HCT116 (cell line): ENCODE measurements at regions not wholly inside any gene's neighbourhood (a gene's known extent, or its start where the extent isn't known, plus 50 kb on each side); places are given as distances from the start of the nearest gene placed in this dataset.

Source experiments
- ATAC-seq: fragments of 200-7000 bp; cut with Tn5 transposase; 2 replicates; pipeline ENCODE4 v1.9.1; 2020; ENCODE audit warnings: mild to moderate bottlenecking, moderate library complexity
- BruUV-seq: library from RNA; stranded (reverse); fragments of 400-500 nt; replicated peaks from 2 replicates; lab custom pipeline; 2021; lab: Mats Ljungman, UMichigan
- CTCF ChIA-PET: fragments of 300-600 bp; sonication (Branson Sonifier 250); formaldehyde crosslinking; loops from one replicate; lab custom pipeline; 2021; ENCODE audit warnings: antibody characterized with exemption; lab: Charles Lee
- POLR2A ChIA-PET: fragments of 300-600, 350-600 bp; sonication (Branson Sonifier 250); formaldehyde crosslinking; loops from one replicate; lab custom pipeline; 2021; ENCODE audit warnings: antibody characterized with exemption; lab: Charles Lee
- RAD21 ChIA-PET, 2 experiments: fragments of 300-600 bp; sonication (Branson Sonifier 250); formaldehyde crosslinking; loops; one replicate each; lab custom pipeline; 2023; ENCODE audit warnings: low total read pairs in 2 of 2; ENCODE audit not compliant: uncharacterized antibody in 2 of 2, unreplicated experiment in 2 of 2, low non-redundant PET in 1 of 2; lab: Charles Lee
- DNase-seq: peaks from one replicate; pipeline ENCODE4 v3.0.0-alpha.2; 2010; ENCODE audit warnings: low read depth, low spot score
- H2AFZ ChIP-seq: fragments of 200-600 bp; shearing (Covaris generic), sonication (generic); 2 replicates; pipeline ENCODE4 v1.6.1; 2017; ENCODE audit warnings: low read depth, mixed run types, mixed read lengths, antibody characterized with exemption, low read length; ENCODE audit not compliant: poor library complexity, severe bottlenecking
- H3K27ac ChIP-seq: 2 replicates; pipeline ENCODE4 v1.5.1; 2012; ENCODE audit warnings: low read depth, low read length
- H3K27me3 ChIP-seq: fragments of 200-600 bp; sonication (generic); 2 replicates; pipeline ENCODE4 v1.6.1; 2016; ENCODE audit warnings: mixed run types, low read length, mixed read lengths; ENCODE audit not compliant: insufficient read depth
- H3K36me3 ChIP-seq, 2 experiments: fragments of 200-500 bp in 1 of 2; fragments of 200-600 bp in 1 of 2; sonication (Bioruptor generic) in 1 of 2; sonication (generic) in 1 of 2; 2 replicates each; pipeline versions ENCODE4 v1.5.1 to v1.6.1; 2014 to 2016; ENCODE audit warnings: low read length in 2 of 2, inconsistent platforms in 1 of 2, mixed read lengths in 1 of 2, mixed run types in 1 of 2; ENCODE audit not compliant: insufficient read depth in 2 of 2, control insufficient read depth in 1 of 2
- H3K4me1 ChIP-seq, 2 experiments: fragments of 200-600 bp in 1 of 2; sonication (generic) in 1 of 2; 2 replicates each; pipeline versions ENCODE4 v1.5.1 to v1.6.1; 2012 to 2017; ENCODE audit warnings: low read length in 2 of 2, inconsistent platforms in 1 of 2, mild to moderate bottlenecking in 1 of 2, mixed read lengths in 1 of 2, mixed run types in 1 of 2, moderate library complexity in 1 of 2; ENCODE audit not compliant: insufficient read depth in 2 of 2, control insufficient read depth in 1 of 2
- H3K4me2 ChIP-seq: fragments of 200-600 bp; sonication (generic); 2 replicates; pipeline ENCODE4 v1.6.1; 2017; ENCODE audit warnings: mixed run types, low read length, mixed read lengths
- H3K4me3 ChIP-seq, 2 experiments: fragments of 200-600 bp in 1 of 2; sonication (generic) in 1 of 2; replicated peaks in 1 of 2; 2 replicates each; pipeline ENCODE4 v1.5.1; 2011 to 2016; ENCODE audit warnings: low read length in 2 of 2, control low read depth in 1 of 2, low read depth in 1 of 2, mild to moderate bottlenecking in 1 of 2, mixed read lengths in 1 of 2, mixed run types in 1 of 2
- H3K79me2 ChIP-seq: fragments of 200-600 bp; sonication (generic); 2 replicates; pipeline ENCODE4 v1.6.1; 2017; ENCODE audit warnings: mild to moderate bottlenecking, mixed run types, low read length, moderate library complexity, mixed read lengths; ENCODE audit not compliant: insufficient read depth
- H3K9ac ChIP-seq: fragments of 200-600 bp; sonication (generic); 2 replicates; pipeline ENCODE4 v1.6.1; 2016; ENCODE audit warnings: low read length, mixed read lengths
- H3K9me2 ChIP-seq: fragments of 200-600 bp; sonication (generic), shearing (Covaris generic); 2 replicates; pipeline ENCODE4 v1.6.1; 2017; ENCODE audit warnings: mixed run types, mild to moderate bottlenecking, moderate library complexity; ENCODE audit not compliant: insufficient read depth
- H3K9me3 ChIP-seq, 2 experiments: fragments of 200-500 bp in 1 of 2; fragments of 200-600 bp in 1 of 2; sonication (Bioruptor generic) in 1 of 2; sonication (generic) in 1 of 2; 2 replicates each; pipeline ENCODE4 v1.6.1; 2014 to 2017; ENCODE audit warnings: low read length in 2 of 2, mixed read lengths in 2 of 2, inconsistent platforms in 1 of 2, low read depth in 1 of 2, mild to moderate bottlenecking in 1 of 2, mixed run types in 1 of 2, moderate library complexity in 1 of 2; ENCODE audit not compliant: control insufficient read depth in 1 of 2, insufficient read depth in 1 of 2
- H4K20me1 ChIP-seq: fragments of 200-600 bp; sonication (generic), shearing (Covaris generic); 2 replicates; pipeline ENCODE4 v1.6.1; 2017; ENCODE audit warnings: mixed run types, mild to moderate bottlenecking, moderate library complexity; ENCODE audit not compliant: insufficient read depth
- CEBPB ChIP-seq: IDR thresholded peaks from 2 replicates; pipeline ENCODE4 v1.6.1; 2012; ENCODE audit warnings: low read depth
- EGR1 ChIP-seq: IDR thresholded peaks from 2 replicates; pipeline ENCODE4 v1.6.1; 2012; ENCODE audit warnings: low read depth
- ELF1 ChIP-seq: IDR thresholded peaks from 2 replicates; pipeline ENCODE4 v1.6.1; 2012; ENCODE audit warnings: low read depth, borderline replicate concordance
- EZH2 ChIP-seq: fragments of 200-600 bp; sonication (generic); IDR thresholded peaks from 2 replicates; pipeline ENCODE4 v1.6.1; 2017; ENCODE audit warnings: antibody characterized with exemption, mixed run types
- EZH2phosphoT487 ChIP-seq: fragments of 200-600 bp; IDR thresholded peaks from 2 replicates; pipeline ENCODE4 v1.6.1; 2018; ENCODE audit warnings: antibody characterized with exemption, borderline replicate concordance
- FOSL1 ChIP-seq: IDR thresholded peaks from 2 replicates; pipeline ENCODE4 v1.6.1; 2012; ENCODE audit warnings: low read depth
- JUND ChIP-seq: IDR thresholded peaks from 2 replicates; pipeline ENCODE4 v1.6.1; 2012
- POLR2A ChIP-seq: IDR thresholded peaks from 2 replicates; pipeline ENCODE4 v1.7.0; 2011; ENCODE audit warnings: borderline replicate concordance; ENCODE audit not compliant: insufficient read depth, insufficient read length; ENCODE audit errors: extremely low read depth
- POLR2AphosphoS5 ChIP-seq: IDR thresholded peaks from 2 replicates; pipeline ENCODE4 v1.6.1; 2011; ENCODE audit warnings: mild to moderate bottlenecking, low read depth, low read length, moderate library complexity
- RAD21 ChIP-seq: IDR thresholded peaks from 2 replicates; pipeline ENCODE4 v1.6.1; 2012; ENCODE audit warnings: low read depth, mild to moderate bottlenecking
- SIN3A ChIP-seq: IDR thresholded peaks from 2 replicates; pipeline ENCODE4 v1.6.1; 2012; ENCODE audit warnings: low read depth
- SP1 ChIP-seq: IDR thresholded peaks from 2 replicates; pipeline ENCODE4 v1.6.1; 2012; ENCODE audit warnings: low read depth
- YY1 ChIP-seq: IDR thresholded peaks from 2 replicates; pipeline ENCODE4 v1.6.1; 2011; ENCODE audit warnings: low read length, low read depth, moderate library complexity, mild to moderate bottlenecking; ENCODE audit not compliant: insufficient replicate concordance; ENCODE audit errors: extremely low read depth
- ZFX ChIP-seq: fragments of 450-650 bp; IDR thresholded peaks from 2 replicates; pipeline ENCODE4 v1.6.1; 2017
- ZNF274 ChIP-seq: fragments of 200-500 bp; sonication (Bioruptor generic); IDR thresholded peaks from 2 replicates; pipeline ENCODE4 v1.6.1; 2014; ENCODE audit warnings: mild to moderate bottlenecking, low read depth, low read length, inconsistent platforms
- intact Hi-C: fragments of 100-400 bp; cut with micrococcal nuclease; formaldehyde crosslinking; loops from 2 replicates; pipeline ENCODE4 v1.10.0; 2022
- TF ChIP-seq, protein P1 (sequence below): IDR thresholded peaks from 2 replicates; pipeline ENCODE4 v1.6.1; 2012
- TF ChIP-seq, protein P2 (sequence below), 3 experiments: fragments of 200-600 bp in 1 of 3; sonication (generic) in 1 of 3; IDR thresholded peaks in 2 of 3; conservative IDR thresholded peaks in 1 of 3; 2 replicates each; pipeline ENCODE4 v1.5.1; 2012 to 2017; ENCODE audit warnings: low read depth in 2 of 3, low read length in 2 of 3, antibody characterized with exemption in 1 of 3, borderline replicate concordance in 1 of 3, control low read depth in 1 of 3, mild to moderate bottlenecking in 1 of 3, mixed read lengths in 1 of 3, mixed run types in 1 of 3, moderate library complexity in 1 of 3; ENCODE audit not compliant: insufficient read depth in 1 of 3

DNA sequence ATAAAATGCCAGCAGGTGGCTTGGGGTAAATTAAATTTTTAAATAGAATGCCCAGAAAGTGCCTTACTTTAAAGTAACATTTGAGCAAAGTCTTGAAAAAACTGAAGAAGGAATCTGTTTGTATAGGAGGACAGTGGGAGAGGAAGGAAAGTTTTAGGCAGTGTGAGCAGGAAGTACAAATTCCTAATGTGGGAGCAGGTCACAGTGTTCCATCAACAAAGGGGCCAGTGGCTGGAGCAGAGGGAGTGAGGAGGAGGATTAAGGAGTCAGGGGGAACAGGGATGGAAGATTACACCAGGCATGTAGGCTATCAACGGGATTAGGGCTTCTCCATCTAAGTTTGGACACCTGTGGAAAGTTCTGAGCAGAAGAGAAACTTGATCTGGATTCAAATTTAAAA is 439.2 kb upstream of the REG3G start:
- intact Hi-C loops: no loop called here

DNA sequence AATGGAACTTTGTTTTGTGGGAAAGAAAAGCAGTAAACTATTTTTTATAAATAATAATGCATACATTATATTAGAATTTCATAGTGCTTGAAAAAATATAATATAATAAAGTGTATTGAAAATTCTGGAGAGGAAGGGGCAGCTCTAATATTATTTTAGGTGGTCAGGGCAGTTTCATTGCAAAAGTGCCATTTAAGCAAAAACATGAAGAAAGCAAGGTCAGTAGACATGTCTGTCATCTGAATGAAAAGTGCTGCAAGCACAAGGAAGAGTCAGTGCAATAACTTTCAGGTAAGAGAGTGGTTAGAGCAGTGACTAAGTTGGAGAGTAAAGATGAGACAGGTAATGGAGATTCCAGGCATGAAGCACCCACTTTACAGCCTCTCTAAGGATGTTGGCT is 435.6 kb upstream of the REG3G start:
- Histone ChIP-seq H4K20me1 (no peaks in the 10 kb centered on the region), H3K27me3 (no peaks in the 10 kb centered on the region), H3K9ac (no peak overlapping the region), H3K9me2 (no peaks in the 10 kb centered on the region), H3K4me2 (no peak overlapping the region), H2AFZ (no peak overlapping the region), H3K4me1 (no peaks in the 10 kb centered on the region), H3K4me3 (no peak overlapping the region), H3K79me2 (no peaks in the 10 kb centered on the region), H3K27ac (no peak overlapping the region), H3K9me3 (peaks cover 12 to 22% of the 10 kb centered on the region in 2 experiments; a peak in 2 of 4 replicates), H3K36me3 (no peaks in the 10 kb centered on the region)
- POLR2A ChIA-PET: no interaction called here
- RAD21 ChIA-PET: no interaction called here
- no TSS peak for BruUV-seq
- no peak for DNase-seq
- CTCF ChIA-PET: no interaction called here
- ATAC-seq: no peak
- intact Hi-C loops: no loop called here
- TF ChIP-seq YY1 (no peak), CEBPB (no peak), POLR2A (no peak), RAD21 (no peak), ZNF274 (no peak), JUND (no peak), EZH2 (no peak), POLR2AphosphoS5 (no peak), ELF1 (no peak), SIN3A (no peak), ZFX (no peak)
- TF ChIP-seq, protein P1, sequence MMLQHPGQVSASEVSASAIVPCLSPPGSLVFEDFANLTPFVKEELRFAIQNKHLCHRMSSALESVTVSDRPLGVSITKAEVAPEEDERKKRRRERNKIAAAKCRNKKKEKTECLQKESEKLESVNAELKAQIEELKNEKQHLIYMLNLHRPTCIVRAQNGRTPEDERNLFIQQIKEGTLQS: no peak
- TF ChIP-seq, protein P2, sequence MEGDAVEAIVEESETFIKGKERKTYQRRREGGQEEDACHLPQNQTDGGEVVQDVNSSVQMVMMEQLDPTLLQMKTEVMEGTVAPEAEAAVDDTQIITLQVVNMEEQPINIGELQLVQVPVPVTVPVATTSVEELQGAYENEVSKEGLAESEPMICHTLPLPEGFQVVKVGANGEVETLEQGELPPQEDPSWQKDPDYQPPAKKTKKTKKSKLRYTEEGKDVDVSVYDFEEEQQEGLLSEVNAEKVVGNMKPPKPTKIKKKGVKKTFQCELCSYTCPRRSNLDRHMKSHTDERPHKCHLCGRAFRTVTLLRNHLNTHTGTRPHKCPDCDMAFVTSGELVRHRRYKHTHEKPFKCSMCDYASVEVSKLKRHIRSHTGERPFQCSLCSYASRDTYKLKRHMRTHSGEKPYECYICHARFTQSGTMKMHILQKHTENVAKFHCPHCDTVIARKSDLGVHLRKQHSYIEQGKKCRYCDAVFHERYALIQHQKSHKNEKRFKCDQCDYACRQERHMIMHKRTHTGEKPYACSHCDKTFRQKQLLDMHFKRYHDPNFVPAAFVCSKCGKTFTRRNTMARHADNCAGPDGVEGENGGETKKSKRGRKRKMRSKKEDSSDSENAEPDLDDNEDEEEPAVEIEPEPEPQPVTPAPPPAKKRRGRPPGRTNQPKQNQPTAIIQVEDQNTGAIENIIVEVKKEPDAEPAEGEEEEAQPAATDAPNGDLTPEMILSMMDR (IDR thresholded peaks at IDR 0.05 in 2 of 3, conservative IDR thresholded peaks at IDR 0.05 in 1 of 3; ENCODE audit: borderline replicate concordance in 1 of 3, insufficient read depth in 1 of 3, low read depth in 2 of 3, low read length in 2 of 3): no peak

More for the DNA sequence above, 439.2 kb upstream of the REG3G start:
- no peak overlapping the region for H2AFZ ChIP-seq
- no peak overlapping the region for H3K9ac ChIP-seq
- H3K9me3 ChIP-seq: peaks cover 2 to 24% of the 10 kb centered on the region in 2 experiments; a peak in 2 of 4 replicates
- ChIA-PET CTCF (no interaction called here), POLR2A (no interaction called here), RAD21 (no interaction called here)
- H3K4me3 ChIP-seq: no peak overlapping the region
- no peaks in the 10 kb centered on the region for H3K9me2 ChIP-seq
- TF ChIP-seq EZH2 (no peak), ELF1 (no peak), POLR2AphosphoS5 (no peak), JUND (no peak), SP1 (no peak), RAD21 (no peak), EGR1 (no peak), EZH2phosphoT487 (no peak), FOSL1 (no peak), POLR2A (no peak)
- TF ChIP-seq, protein P2 (IDR thresholded peaks at IDR 0.05 in 2 of 3, conservative IDR thresholded peaks at IDR 0.05 in 1 of 3; ENCODE audit: borderline replicate concordance in 1 of 3, insufficient read depth in 1 of 3, low read depth in 2 of 3, low read length in 2 of 3): no peak
- ATAC-seq (no peak), DNase-seq (no peak)
- H3K4me1 ChIP-seq: no peaks in the 10 kb centered on the region
- no peak overlapping the region for H3K4me2 ChIP-seq
- BruUV-seq: no TSS peak
- H3K79me2 ChIP-seq: no peaks in the 10 kb centered on the region
- no peaks in the 10 kb centered on the region for H3K27me3 ChIP-seq
- no peak overlapping the region for H3K27ac ChIP-seq
- no peaks in the 10 kb centered on the region for H4K20me1 ChIP-seq
- H3K36me3 ChIP-seq: no peaks in the 10 kb centered on the region
